H1 (cell line): ENCODE measurements at regions not wholly inside any gene's neighbourhood (a gene's known extent, or its start where the extent isn't known, plus 50 kb on each side); places are given as distances from the start of the nearest gene placed in this dataset.

Source experiments
- ATF2 ChIP-seq: IDR thresholded peaks from 2 replicates; pipeline ENCODE4 v1.6.1; 2012; ENCODE audit warnings: low read length, inconsistent platforms
- CTCF ChIP-seq, 3 experiments: IDR thresholded peaks; 1 replicate in 2 of 3; 2 replicates in 1 of 3; pipeline versions ENCODE4 v1.5.1 to v1.6.1; 2011; ENCODE audit warnings: low read length in 3 of 3, mild to moderate bottlenecking in 3 of 3, inconsistent platforms in 2 of 3, low read depth in 1 of 3, moderate library complexity in 1 of 3; ENCODE audit not compliant: insufficient read depth in 1 of 3; ENCODE audit errors: control extremely low read depth in 1 of 3
- KDM4A ChIP-seq: IDR thresholded peaks from one replicate; pipeline ENCODE4 v1.7.1; 2012; ENCODE audit warnings: low read depth, mild to moderate bottlenecking, moderate library complexity, low read length, inconsistent platforms; ENCODE audit not compliant: severe bottlenecking
- TBP ChIP-seq: IDR thresholded peaks from 2 replicates; pipeline ENCODE4 v1.6.1; 2011; ENCODE audit warnings: low read depth, low read length, improper control_type of control experiment
- YY1 ChIP-seq: IDR thresholded peaks from 2 replicates; pipeline ENCODE4 v1.6.1; 2011; ENCODE audit warnings: low read depth, mild to moderate bottlenecking, low read length

DNA sequence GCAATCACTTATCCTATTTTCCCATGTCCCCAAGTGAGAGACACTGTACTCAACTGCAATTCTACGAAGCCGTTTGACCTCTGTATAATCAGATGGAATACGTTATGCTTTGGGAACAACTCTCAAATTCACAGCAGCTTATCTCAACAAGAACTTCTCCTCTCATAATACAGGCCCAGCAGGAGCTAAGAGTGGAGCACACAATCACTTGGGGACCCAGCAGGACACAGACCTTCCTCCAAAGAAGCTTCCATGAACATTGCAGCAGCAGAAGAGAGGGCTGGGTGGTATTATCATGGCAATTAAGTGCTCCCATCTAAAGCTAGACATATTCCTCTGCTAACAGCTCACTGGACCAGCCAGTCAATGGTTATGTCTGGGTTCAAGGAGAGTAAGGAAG lies 428.3 kb upstream of the MIR17HG start (continued):
- no peak for TF ChIP-seq CTCF (IDR thresholded peaks at IDR 0.05; ENCODE audit: control extremely low read depth in 1 of 3, insufficient read depth in 1 of 3, low read depth in 1 of 3, low read length in 3 of 3)
- no peak for TF ChIP-seq ATF2
- TF ChIP-seq TBP, result no peak
- no peak for TF ChIP-seq KDM4A
- no peak for TF ChIP-seq YY1
- TF ChIP-seq, all 59 proteins: peak for 0
